DND-41 (cell line): ENCODE measurements at regions not wholly inside any gene's neighbourhood (a gene's known extent, or its start where the extent isn't known, plus 50 kb on each side); places are given as distances from the start of the nearest gene placed in this dataset.

Experiments used
- EZH2 ChIP-seq: IDR thresholded peaks from 3 replicates; pipeline ENCODE4 v1.6.1; 2012; ENCODE audit warnings: borderline replicate concordance, low read depth, mild to moderate bottlenecking, moderate library complexity, low read length, inconsistent platforms; ENCODE audit not compliant: severe bottlenecking
- TF ChIP-seq, protein P1 (sequence below): IDR thresholded peaks from 2 replicates; pipeline ENCODE4 v1.5.1; 2012; ENCODE audit warnings: borderline replicate concordance, low read length, moderate library complexity, mild to moderate bottlenecking; ENCODE audit not compliant: poor library complexity, severe bottlenecking; ENCODE audit errors: extremely low read depth

DNA sequence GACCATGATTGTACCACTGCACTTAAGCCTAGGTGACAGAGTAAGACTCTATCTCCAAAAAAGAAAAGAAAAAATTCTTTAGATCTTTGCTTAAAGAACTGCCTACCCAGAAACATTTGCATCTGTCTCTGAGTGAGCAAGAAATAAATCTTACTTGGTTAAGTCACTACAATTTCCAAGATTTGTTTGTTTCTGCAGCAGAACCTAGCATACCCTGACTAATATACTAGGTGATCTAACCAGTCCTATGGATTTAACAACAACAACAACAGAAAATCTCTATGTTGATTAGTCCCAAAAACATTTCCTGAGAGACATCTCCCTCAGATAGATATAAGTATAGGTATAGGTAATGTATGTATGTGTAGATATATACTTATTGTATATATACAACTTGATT lies 549.3 kb upstream of the PSMD7 start:
- TF ChIP-seq, protein P1, sequence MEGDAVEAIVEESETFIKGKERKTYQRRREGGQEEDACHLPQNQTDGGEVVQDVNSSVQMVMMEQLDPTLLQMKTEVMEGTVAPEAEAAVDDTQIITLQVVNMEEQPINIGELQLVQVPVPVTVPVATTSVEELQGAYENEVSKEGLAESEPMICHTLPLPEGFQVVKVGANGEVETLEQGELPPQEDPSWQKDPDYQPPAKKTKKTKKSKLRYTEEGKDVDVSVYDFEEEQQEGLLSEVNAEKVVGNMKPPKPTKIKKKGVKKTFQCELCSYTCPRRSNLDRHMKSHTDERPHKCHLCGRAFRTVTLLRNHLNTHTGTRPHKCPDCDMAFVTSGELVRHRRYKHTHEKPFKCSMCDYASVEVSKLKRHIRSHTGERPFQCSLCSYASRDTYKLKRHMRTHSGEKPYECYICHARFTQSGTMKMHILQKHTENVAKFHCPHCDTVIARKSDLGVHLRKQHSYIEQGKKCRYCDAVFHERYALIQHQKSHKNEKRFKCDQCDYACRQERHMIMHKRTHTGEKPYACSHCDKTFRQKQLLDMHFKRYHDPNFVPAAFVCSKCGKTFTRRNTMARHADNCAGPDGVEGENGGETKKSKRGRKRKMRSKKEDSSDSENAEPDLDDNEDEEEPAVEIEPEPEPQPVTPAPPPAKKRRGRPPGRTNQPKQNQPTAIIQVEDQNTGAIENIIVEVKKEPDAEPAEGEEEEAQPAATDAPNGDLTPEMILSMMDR: no peak
- no peak for TF ChIP-seq EZH2
